ENCODE measurements at regions not wholly inside any gene's neighbourhood (a gene's known extent, or its start where the extent isn't known, plus 50 kb on each side); places are given as distances from the start of the nearest gene placed in this dataset.
A peak's percentile ranks its signal among the peaks of the same experiment; 100 is the strongest.

DNA sequence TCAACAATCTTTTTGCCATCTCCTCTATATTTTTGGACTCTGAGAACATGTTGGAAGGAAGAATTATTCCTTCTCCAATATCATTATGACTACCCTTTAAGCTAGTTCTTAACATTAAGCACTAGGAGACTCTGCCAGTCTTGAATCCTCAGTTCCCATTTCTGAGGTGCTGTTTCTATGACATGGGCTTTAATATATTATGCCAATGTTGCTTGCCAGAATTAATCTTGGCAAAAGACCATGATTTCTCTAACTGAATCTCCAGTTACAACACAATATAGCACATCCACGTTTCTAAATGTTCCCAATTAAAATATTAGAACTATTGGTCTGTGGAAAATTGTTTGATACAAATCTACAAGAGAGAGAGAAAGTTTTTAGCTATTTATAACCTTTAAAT, 250.0 kb downstream of the HGF start:
- no peaks in the 10 kb centered on the region for H4K20me1 ChIP-seq (ENCODE audit: insufficient read depth, low read length)
- H3K27ac ChIP-seq (ENCODE audit: low read depth, low read length), result no peak overlapping the region
- no peaks in the 10 kb centered on the region for H3K79me2 ChIP-seq (ENCODE audit: insufficient read depth, low read length)
- no peaks in the 10 kb centered on the region for H3K9me3 ChIP-seq (ENCODE audit: low read depth, low read length)
- H3K4me1 ChIP-seq (ENCODE audit: insufficient read depth, low read length), result peaks cover 4% of the 10 kb centered on the region
- H3K27me3 ChIP-seq (ENCODE audit: insufficient read depth, low read length), result no peaks in the 10 kb centered on the region
- TF ChIP-seq, protein P1, sequence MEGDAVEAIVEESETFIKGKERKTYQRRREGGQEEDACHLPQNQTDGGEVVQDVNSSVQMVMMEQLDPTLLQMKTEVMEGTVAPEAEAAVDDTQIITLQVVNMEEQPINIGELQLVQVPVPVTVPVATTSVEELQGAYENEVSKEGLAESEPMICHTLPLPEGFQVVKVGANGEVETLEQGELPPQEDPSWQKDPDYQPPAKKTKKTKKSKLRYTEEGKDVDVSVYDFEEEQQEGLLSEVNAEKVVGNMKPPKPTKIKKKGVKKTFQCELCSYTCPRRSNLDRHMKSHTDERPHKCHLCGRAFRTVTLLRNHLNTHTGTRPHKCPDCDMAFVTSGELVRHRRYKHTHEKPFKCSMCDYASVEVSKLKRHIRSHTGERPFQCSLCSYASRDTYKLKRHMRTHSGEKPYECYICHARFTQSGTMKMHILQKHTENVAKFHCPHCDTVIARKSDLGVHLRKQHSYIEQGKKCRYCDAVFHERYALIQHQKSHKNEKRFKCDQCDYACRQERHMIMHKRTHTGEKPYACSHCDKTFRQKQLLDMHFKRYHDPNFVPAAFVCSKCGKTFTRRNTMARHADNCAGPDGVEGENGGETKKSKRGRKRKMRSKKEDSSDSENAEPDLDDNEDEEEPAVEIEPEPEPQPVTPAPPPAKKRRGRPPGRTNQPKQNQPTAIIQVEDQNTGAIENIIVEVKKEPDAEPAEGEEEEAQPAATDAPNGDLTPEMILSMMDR (IDR thresholded peaks at IDR 0.05; ENCODE audit: extremely low read depth, low read depth, low read length), result no peak
- no peak for DNase-seq (ENCODE audit: insufficient read length, low spot score, missing footprints)
- H3K4me2 ChIP-seq (ENCODE audit: insufficient read depth, low read length), result no peak overlapping the region
- H2AFZ ChIP-seq (ENCODE audit: low read length), result peak overlapping the region; percentile 10
- H3K36me3 ChIP-seq (ENCODE audit: insufficient read depth, low read length), result no peaks in the 10 kb centered on the region
- no peak overlapping the region for H3K4me3 ChIP-seq (ENCODE audit: insufficient read depth, low read length)

DNA sequence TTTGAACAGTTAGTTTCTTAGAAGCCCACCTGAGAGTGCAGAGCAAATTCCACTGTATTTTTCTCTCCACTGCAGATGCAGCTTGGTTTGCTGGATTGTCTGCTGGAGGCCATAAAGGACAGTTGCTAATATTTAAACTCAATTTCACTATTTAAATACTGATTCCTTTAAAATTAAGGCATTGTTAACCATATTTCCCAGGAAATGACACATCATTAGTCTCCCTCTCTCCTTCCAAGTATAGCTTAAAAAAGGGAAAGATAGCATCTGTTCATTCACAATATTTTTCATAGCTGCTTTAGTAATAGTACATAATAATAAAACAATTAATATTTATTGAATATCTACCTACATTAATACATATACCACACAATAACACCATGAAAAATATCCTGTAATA, 252.9 kb downstream of the HGF start:
- H3K27me3 ChIP-seq (ENCODE audit: insufficient read depth, low read length), result no peaks in the 10 kb centered on the region
- no peak overlapping the region for H3K4me2 ChIP-seq (ENCODE audit: insufficient read depth, low read length)
- H3K79me2 ChIP-seq (ENCODE audit: insufficient read depth, low read length), result no peaks in the 10 kb centered on the region
- H3K4me3 ChIP-seq (ENCODE audit: insufficient read depth, low read length), result no peak overlapping the region
- no peak overlapping the region for H3K27ac ChIP-seq (ENCODE audit: low read depth, low read length)
- H3K4me1 ChIP-seq (ENCODE audit: insufficient read depth, low read length), result peaks cover 4% of the 10 kb centered on the region
- H3K9me3 ChIP-seq (ENCODE audit: low read depth, low read length), result no peaks in the 10 kb centered on the region
- no peaks in the 10 kb centered on the region for H4K20me1 ChIP-seq (ENCODE audit: insufficient read depth, low read length)
- TF ChIP-seq, protein P1 (IDR thresholded peaks at IDR 0.05; ENCODE audit: extremely low read depth, low read depth, low read length), result no peak
- no peak for DNase-seq (ENCODE audit: insufficient read length, low spot score, missing footprints)
- no peaks in the 10 kb centered on the region for H3K36me3 ChIP-seq (ENCODE audit: insufficient read depth, low read length)
- peak overlapping the region; percentile 39 for H2AFZ ChIP-seq (ENCODE audit: low read length)

DNA sequence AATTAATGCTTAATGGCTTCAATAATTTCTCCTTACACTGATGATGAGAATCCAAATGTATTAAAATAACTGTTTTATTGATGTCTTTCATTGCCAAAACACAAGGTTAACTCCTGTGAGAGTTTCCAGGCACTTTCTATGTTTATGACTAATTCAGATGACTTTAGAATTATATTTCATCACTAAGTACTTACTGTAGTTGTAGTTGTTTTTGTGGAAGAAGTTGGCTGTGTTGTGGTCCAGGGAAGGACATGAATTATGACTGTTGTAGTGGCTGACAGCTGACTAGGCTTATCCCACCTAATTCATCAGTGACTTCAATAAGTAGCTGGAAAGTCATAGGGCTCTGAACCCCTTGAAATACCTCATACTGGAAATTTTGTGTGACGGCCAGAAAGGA, 254.8 kb downstream of the HGF start:
- Histone ChIP-seq H3K27me3 (ENCODE audit: insufficient read depth, low read length) (no peaks in the 10 kb centered on the region), H3K4me3 (ENCODE audit: insufficient read depth, low read length) (no peak overlapping the region), H3K36me3 (ENCODE audit: insufficient read depth, low read length) (no peaks in the 10 kb centered on the region), H4K20me1 (ENCODE audit: insufficient read depth, low read length) (no peaks in the 10 kb centered on the region), H2AFZ (ENCODE audit: low read length) (no peak overlapping the region), H3K27ac (ENCODE audit: low read depth, low read length) (no peak overlapping the region), H3K4me2 (ENCODE audit: insufficient read depth, low read length) (no peak overlapping the region), H3K79me2 (ENCODE audit: insufficient read depth, low read length) (no peaks in the 10 kb centered on the region), H3K9me3 (ENCODE audit: low read depth, low read length) (no peaks in the 10 kb centered on the region), H3K4me1 (ENCODE audit: insufficient read depth, low read length) (peaks cover 4% of the 10 kb centered on the region)
- DNase-seq (ENCODE audit: insufficient read length, low spot score, missing footprints), result peak; percentile 45
- TF ChIP-seq, protein P1 (IDR thresholded peaks at IDR 0.05; ENCODE audit: extremely low read depth, low read depth, low read length), result no peak

DNA sequence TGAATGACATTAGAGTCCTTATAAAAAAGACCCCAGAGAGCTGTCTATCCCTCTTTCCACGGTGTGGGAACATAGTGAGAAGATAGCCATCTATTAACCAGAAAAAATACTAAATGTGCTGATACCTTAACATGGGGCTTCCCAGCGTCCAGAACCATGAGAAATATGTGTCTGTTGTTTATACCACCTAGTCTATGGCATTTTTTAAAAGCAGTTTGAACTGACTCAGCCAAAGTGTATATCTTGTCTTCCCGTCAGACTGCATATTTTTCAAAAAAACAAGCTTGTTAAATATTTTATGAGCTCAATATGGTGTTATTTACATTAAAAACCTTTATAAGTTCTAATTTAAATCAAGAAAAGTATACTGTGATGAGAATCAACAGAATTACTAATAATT, 255.3 kb downstream of the HGF start:
- no peak for DNase-seq (ENCODE audit: insufficient read length, low spot score, missing footprints)
- no peaks in the 10 kb centered on the region for H3K27me3 ChIP-seq (ENCODE audit: insufficient read depth, low read length)

More for the DNA sequence above, 255.3 kb downstream of the HGF start:
- Histone ChIP-seq H3K9me3 (ENCODE audit: low read depth, low read length) (no peaks in the 10 kb centered on the region), H3K4me2 (ENCODE audit: insufficient read depth, low read length) (no peak overlapping the region), H3K27ac (ENCODE audit: low read depth, low read length) (no peak overlapping the region), H3K79me2 (ENCODE audit: insufficient read depth, low read length) (no peaks in the 10 kb centered on the region), H3K4me3 (ENCODE audit: insufficient read depth, low read length) (no peak overlapping the region), H3K36me3 (ENCODE audit: insufficient read depth, low read length) (no peaks in the 10 kb centered on the region), H4K20me1 (ENCODE audit: insufficient read depth, low read length) (no peaks in the 10 kb centered on the region), H3K4me1 (ENCODE audit: insufficient read depth, low read length) (peaks cover 4% of the 10 kb centered on the region), H2AFZ (ENCODE audit: low read length) (no peak overlapping the region)
- TF ChIP-seq, protein P1 (IDR thresholded peaks at IDR 0.05; ENCODE audit: extremely low read depth, low read depth, low read length), result no peak
